DMS53 (cell line): ENCODE measurements at regions not wholly inside any gene's neighbourhood (a gene's known extent, or its start where the extent isn't known, plus 50 kb on each side); places are given as distances from the start of the nearest gene placed in this dataset.

Source experiments
- DNase-seq: peaks from one replicate; lab custom pipeline; 2025; lab: John Stamatoyannopoulos, UW

DNA sequence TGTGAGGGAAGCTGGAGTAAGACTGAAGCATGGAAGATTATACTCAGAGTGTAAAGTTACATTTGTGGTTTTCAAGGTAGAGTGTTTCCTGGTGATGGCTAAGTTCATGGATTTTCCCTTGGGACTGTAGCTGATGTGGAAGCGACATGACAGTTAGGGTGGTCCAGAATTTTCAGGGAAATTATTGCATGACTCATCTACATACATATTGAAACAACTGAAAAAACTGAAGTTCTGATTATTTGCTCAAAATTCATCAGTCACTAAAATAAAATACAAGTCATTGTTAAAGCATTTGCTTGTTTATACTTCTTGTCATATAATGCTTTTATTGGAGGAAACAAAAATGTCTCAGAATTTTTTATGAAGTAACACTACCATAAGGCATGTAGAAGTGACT, 700.0 kb downstream of the RFPL4B start:
- peak; percentile 3 for DNase-seq

DNA sequence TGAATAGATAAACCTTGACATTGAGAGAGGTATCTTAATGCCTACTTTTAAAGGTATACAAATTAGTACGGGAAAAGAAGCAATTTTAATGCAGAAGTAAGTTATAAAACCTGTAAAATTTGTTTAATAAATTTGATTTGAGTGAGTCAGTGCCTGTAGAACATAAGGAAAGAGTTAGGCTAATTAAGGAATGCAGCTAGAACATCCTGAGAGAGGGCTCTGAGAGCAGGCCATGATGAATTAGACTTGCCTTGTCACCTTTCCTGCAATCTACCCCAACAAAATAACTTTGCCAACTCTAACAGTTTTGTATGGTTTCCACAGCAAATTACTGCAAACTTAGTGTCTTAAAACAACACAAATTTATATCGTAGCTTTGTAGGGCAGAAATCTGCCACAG, 700.8 kb downstream of the RFPL4B start:
- no peak for DNase-seq

DNA sequence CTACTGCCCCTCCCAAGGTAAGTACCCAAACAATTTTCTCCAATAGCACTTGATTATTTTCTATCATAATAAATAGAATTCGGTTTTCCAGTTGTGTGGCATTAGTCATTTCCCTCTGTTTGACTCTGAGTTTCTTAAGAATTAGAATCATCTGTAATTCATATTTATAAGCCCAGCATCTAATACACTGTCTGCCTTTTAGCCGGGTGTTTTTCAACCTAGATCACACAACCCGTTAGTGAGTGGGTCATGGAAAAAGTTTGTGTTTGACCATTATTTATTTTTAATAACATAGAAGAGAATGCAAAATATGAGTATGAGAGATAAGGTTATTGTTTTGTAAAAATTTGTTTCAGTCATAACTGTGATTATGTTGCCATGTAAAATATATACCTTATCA, 701.6 kb downstream of the RFPL4B start:
- no peak for DNase-seq

DNA sequence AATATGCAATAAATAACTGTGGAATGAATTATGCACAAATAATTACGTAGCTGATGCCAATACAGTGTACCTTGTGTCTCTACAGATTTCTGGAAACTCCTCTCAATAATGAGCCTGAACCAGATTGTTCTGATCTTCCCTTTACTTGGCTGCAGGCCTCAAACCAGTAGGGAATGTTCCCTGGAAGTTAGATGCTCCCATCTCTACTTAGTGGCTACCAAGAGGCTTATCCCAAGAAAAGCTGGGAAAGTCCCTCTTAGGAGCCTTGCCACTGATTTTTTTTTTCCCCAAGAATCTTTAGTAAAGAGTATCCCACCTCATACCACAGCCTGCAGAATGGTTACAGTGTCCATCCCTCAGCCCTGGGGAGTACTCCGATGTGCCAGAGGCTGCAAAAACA, 702.1 kb downstream of the RFPL4B start:
- DNase-seq, result no peak

DNA sequence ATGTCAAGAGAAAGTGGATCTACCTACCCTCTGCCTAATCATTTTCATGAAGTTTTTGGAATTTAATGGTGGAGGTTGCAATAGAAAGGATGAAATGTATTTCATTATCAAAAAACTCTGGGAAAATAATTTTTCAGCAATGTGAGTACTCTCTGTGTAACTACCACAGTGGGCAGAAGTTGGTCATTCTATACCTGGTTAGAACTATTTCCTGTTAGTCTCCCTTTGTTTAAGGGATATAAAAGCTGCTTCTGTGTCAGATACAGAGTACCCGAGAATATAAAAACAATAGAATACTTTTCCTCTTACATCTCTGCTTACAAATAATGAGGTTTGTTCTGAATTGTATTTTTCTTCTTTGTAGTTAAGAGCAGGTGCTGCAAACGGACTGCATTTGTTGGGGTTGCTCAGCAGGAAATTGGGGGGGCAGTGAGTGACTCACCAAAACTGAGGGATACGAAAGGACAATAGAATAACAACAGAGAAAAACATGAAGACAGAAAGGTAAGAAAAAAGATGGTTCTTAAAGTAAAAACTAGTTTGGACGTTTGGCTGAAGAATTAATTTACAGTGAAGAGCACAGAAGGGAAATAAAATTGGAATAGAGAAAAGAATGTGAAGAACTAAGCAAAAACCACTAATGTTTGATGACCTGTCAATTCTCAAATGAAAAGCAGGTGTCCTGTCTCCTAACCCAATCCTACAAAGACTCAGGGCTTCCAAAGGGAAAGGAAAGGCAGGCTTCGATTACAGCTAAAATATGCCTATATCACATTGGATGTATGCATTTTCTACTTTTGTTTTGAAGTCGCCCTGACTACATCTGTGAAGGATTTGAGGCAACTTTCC, 703.1 kb downstream of the RFPL4B start:
- DNase-seq, result peak; percentile 59

DNA sequence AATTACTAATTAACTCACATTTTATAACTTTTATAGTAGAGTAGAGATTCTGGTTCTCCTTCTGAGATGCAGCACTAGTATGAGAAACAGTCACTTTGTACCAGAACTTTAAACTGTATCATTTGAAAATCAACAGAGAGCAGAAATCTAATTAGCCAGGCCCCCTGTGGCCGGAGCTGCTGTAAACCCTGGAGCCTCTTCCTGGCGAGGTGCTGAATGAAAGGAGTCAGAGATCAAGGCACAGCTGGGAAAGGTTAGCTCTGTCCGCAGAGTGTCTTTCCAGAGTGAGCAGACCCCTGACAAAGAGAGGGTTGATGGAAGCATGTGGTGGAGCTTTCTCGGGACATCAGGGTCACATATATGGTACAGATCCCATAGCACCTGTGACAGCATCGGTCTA, 703.8 kb downstream of the RFPL4B start:
- no peak for DNase-seq

DNA sequence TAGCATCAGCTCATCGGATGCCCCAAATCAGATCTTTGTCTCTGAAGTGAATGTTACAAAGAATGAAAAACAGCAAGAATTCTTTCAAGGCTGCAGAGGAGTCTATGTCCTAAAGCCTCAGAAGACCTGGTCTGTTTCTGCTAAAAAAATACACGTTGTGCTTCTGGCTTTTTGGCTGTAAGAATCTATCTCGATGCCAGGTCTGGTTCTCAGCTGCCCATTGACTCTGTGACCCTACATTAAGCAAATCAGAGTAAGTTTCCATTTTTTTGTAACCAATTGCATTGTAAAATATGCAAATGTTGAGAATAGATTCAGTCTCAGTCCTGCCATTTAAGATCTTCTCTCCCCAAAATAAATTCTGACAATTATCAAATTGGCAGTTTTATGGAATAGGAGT, 705.4 kb downstream of the RFPL4B start:
- DNase-seq, result no peak

DNA sequence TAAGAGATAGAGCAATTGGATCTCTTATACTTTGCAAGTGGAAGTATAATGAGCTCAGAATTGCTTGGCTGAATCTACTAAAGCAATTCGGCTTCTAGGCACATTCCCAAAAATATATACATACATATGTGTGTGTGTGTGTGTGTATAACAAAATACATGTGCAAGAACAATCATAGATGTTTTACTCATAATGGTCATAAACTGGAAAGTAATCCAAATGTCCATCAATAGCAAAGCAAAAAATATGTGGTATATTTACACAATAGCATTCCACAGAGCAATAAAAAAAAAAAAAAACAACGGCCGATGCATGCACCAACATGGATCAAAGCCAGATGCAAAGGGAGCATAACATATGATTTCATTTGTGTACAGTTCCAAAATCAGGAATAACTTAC, 707.9 kb downstream of the RFPL4B start:
- DNase-seq, result no peak

DNA sequence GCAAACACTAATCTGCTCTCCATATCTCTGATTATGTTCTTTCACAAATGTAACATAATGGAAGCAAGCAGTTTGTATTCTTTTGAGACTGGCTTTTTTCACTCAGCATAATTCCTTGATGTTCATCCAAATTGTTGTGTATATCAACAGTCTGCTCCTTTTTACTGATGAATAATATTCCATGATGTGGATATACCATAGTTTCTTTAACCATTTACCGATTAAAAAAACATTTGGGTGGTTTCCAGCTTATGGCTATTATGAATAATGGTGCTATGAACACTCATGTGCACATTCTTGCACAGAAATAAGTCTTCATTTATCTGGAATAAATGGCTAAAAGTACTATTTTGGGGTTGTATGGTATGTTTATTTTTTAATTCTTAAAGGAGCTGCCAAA, 708.9 kb downstream of the RFPL4B start:
- DNase-seq, result no peak

DNA sequence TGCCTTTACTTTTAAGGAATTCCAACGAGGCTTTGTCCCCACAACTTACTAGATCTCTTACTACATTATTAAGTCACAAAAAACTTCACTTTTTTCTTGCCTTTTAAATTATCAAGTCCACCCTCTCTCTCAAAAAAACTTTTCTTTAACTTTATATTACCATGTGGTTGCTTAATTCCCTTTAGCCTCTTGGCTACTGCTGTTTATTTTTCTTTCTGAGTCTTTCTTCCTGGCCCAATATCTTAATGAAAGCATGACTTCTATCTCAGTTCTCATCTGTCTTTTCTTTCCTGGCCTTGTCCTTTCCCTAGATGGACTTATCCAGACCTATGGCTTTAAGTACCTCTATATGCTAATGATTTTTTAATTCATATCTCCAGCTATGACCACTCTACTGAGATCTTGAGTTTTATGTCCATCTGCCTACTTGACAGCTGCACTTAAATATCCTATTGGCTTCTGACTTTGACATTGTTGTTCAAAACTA, 710.5 kb downstream of the RFPL4B start:
- DNase-seq, result no peak

DNA sequence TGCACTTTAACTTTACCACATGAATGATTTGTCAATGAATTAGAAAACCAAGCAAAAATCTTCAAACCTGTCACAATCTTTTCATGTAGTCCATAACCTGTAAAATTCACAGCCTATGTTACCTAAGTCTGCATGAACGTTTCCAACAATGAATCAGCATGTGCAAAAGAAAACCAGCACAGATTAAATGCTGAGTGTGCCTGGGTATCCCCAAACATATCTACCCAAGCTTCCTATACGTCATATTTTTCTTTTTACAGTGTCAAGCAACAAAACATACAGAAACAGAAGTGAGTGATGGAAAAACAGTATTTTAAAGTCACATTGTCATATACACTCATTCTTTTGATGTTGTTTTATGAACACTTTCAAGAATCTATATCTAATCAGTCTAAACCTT, 713.5 kb downstream of the RFPL4B start:
- no peak for DNase-seq

DNA sequence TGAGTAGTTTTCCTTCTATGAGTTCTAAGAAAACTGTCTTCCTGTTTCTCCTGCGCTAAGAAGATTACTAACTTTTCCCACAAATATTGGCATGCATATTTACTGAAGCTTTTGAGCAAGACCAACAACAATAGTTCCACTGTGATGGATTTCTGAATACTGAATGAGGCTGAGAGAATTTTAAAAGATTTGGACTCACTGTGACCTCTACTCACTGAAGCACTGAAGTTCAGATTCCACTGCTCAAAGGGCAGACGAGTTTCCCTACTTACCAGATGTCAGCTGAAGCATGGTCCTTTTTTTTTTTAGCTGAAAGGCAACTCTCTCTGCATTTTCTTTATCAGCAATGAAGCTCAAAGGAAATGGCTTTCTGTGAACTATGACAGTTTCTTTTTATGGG, 718.5 kb downstream of the RFPL4B start:
- no peak for DNase-seq

DNA sequence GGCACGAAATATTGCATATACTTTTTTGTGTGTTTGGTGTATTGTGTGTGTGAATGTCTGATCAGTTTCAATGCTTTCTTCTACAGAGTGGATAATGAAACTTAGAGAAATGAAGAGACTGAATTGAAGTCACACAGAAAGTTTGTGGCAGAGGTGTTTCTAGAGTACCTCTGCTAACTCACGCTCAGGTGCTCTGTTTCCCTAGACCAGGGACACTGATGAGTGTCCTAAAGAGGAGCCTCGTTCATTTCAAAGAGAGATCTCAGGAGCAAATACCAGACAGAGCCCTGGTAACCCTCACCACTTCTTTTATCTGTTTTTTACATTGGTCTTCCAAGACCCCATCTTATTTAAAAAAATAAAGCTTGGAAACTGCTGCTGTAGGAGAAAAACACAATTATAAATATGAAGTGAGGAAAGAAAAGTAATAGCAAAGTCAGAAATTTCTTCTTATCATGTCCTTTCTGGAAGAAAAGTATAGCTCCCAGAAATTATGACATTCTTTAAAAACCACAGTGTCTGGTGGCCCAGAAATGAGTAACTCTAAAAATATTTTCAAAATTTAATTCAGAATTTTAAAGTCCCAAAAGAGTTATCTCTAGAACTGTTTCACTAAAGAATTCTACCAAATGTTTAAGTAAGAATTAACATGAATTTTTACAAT, 720.6 kb downstream of the RFPL4B start:
- no peak for DNase-seq

DNA sequence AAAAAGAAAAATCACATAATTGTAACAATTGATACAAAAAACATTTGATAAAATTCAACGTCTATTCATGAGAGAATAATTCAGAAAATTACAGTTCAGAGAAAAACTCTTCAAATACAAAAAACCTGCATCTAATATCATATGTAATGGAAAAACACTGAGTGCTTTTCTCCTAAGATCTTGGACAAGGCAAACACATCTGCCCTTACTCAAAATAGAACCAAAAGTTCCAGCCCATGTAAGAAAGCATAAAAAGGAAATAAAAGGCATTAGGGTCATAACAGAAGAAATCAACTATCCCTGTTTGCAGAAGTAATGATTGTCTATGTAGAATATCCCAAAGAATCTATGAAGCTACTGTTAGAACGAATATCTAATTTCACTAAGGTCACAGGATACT, 721.4 kb downstream of the RFPL4B start:
- no peak for DNase-seq

DNA sequence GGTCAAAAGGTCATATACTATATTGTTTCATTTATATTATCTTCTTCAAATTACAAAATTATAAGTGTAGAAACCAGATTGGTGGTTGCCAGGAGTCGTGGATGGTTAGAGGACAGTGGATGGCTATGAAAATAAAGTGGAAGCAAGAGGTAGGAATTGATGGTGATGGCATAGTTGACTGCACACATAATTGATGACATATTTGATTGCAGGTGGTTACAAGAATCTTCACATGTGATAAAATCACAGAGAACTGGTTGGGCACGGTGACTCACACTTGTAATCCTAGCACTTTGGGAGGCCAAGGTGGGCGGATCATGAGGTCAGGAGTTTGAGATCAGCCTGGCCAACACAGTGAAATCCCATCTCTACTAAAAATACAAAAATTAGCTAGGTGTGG, 723.6 kb downstream of the RFPL4B start:
- DNase-seq, result peak; percentile 20

DNA sequence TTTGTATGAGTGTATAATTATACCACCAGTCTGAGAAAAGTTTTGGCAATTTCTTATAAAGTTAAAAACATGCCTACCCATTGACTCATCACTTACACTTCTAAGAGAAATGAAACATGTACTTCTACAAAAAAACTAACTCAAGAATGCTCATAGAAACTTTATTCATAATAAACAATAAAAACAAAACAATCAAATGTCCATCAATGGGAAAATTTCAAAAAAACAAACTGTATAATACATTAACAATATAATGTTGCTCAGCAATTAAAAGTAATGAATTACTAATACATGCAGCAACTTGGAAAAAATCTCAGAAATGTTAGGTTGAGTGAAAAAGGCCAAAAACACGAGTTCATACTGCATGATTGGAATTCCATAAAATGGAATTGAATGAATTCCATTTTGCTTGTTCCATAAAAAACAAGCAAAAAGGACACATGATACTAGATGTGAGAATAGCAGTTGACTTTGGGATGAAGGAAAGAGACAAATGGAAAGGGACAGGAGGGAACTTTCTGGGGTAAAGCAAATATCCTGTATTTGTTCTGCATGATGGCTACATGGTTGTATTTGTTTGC, 726.6 kb downstream of the RFPL4B start:
- DNase-seq, result peak; percentile 43

DNA sequence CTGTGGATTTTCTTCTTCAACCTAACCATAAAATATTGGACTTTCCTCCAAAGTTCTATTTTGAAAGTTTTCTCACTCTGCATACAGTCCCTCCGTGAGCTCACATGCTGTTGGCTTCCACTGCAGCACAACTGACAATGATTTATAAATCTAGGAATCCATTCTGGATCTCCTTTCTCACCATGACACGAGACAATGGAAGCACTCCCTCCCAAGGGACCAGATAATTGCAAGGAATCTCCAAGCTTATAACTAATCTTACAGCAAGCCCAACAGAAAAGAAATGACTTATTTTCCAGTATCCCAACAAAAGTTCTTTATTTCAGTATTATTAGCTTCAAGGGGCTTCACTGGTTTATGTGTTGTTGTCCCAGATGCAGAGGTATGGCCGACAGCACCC, 729.0 kb downstream of the RFPL4B start:
- DNase-seq, result no peak

DNA sequence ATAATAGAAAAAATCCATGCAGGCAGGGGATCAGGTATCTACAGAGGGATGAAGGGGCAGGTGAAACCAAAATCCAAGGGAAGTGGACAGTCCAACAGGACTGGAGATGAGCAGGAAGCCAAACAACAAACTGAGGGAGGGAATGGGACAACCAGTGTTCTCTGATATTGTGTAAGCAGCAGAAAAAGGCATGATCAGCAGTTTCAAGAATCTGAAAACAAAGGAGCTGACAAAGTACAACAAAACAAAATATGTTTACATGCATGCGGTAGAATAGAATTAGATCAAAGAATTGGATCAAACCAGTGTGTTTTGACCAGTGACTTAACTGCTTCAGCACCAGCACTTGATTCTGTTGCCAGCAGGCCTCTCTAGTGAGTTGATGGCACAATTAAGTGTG, 729.7 kb downstream of the RFPL4B start:
- no peak for DNase-seq

DNA sequence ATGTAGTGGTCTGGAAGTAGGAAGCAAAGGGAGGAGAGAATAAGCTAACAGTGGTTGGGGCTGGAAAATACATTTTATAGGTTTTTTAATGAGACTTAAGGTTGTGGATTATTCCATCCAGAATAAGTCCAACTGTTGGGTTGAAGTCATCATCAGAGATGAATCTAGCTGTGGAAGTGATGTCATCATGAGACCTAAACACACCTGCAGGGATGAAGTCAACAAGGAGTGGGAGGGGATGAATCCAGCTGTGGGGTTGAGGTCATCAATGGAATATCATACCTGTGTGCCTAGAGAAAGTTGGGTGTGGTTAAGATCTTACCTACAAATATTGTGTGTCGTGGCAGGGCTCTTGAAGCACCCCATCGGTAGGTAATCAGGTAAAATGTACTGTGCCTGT, 730.7 kb downstream of the RFPL4B start:
- peak; percentile 60 for DNase-seq

DNA sequence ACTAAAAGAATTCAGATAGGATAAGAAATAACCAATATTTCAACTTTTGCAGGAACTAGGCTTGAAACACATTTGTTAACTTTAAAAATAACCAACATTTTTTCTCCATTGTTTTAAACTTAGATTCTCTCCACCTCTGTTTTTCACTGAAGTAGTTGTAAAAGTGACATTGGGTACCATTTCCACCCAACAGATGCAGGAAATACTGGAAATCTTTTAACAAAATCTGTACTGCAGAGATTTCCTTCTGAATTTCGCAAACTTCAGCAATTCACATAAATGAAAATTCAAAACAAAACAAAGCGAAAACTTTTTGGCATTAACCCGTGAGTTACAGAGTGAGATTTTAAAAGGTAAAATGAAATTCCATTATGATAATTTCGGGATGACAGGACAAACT, 731.7 kb downstream of the RFPL4B start:
- DNase-seq, result no peak

DNA sequence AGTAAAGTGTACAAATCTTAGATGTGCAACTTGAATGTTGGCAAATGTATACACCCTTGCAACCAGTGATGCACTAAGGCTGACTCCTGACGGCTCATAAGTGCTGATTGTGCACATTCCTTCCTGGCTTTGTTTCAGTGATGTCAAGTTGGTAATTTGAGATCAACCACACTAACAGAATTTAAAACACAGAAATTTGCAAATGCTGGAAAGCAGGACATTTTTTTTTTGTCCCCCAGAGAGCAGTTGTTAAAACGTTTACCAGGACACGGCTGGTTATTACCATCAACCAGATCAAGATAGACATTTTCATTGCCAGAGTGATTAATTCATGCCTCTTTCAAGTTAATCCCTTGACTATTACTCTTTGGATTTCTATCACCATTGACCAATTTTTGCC, 735.6 kb downstream of the RFPL4B start:
- no peak for DNase-seq

DNA sequence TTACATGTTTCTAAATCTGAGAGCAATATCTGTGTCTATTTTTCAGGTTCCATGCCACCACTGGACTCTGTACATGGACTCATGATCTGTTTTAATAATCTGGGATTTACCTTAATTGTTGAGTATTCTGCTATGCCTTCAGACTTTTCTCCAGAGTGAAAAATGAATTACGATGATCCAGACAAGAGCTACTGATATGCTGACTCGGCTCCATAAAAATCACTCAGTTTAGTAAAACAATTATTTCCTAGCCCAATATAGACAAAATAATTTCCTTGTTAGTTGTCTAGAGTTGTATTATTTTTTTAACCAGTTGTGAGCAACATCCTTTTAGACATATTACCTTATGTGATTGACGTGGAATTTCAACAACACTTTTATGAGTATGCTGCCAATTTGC, 736.8 kb downstream of the RFPL4B start:
- DNase-seq, result no peak

DNA sequence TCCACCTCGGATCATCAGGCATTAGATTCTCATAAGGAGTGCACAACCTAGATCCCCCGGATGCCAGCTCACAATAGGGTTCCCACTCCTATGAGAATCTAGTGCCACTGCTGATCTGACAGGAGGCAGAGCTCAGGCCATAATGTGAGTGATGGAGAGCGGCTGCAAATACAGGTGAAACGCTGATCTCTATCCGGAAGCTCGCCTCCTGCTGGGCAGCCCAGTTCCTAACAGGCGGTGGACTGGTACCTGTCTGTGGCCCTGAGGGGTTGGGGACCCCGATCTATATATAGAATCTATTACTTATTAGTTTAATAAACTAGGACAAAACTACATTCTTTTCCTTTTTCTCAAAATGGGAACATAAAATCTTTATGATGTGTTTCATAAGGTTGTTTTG, 741.9 kb downstream of the RFPL4B start:
- no peak for DNase-seq
